ENCODE measurements at regions not wholly inside any gene's neighbourhood (a gene's known extent, or its start where the extent isn't known, plus 50 kb on each side); places are given as distances from the start of the nearest gene placed in this dataset.

- no peak for TF ChIP-seq CTCF (conservative IDR thresholded peaks at IDR 0.05; ENCODE audit: low read depth in 2 of 2)
- TF ChIP-seq POLR2AphosphoS5 (IDR thresholded peaks at IDR 0.05; ENCODE audit: low read depth), result no peak
- no peak for TF ChIP-seq CREB1 (CRISPR knock-in tag; IDR thresholded peaks at IDR 0.05; ENCODE audit: low read depth)
- no peak for TF ChIP-seq JUNB (IDR thresholded peaks at IDR 0.05; ENCODE audit: unreplicated experiment)
- no peak for TF ChIP-seq EZH2 (IDR thresholded peaks at IDR 0.05; ENCODE audit: low read depth, unreplicated experiment)
- TF ChIP-seq EZH2phosphoT487 (IDR thresholded peaks at IDR 0.05; ENCODE audit: unreplicated experiment), result no peak
- TF ChIP-seq ZNF114 (CRISPR knock-in tag; IDR thresholded peaks at IDR 0.05), result no peak
- no peak for TF ChIP-seq STAT1 (IDR thresholded peaks at IDR 0.05; ENCODE audit: unreplicated experiment)
Observed at GRCh38 chrX:43456063-43456462, 200.0 kb upstream of the MAOA start.

Data from GM23338 (cell line).